ENCODE measurements at regions not wholly inside any gene's neighbourhood (a gene's known extent, or its start where the extent isn't known, plus 50 kb on each side); places are given as distances from the start of the nearest gene placed in this dataset.

- peak in 2 of 3 experiments; percentile 20 to 47 for DNase-seq
Measured at GRCh38 chr9:91073049-91073810, 271.6 kb downstream of the SYK start.

- DNase-seq: no peak
Measured at GRCh38 chr9:91073811-91074771, 272.5 kb downstream of the SYK start.

GRCh38 chr9:91074866-91075265, 273.2 kb downstream of the SYK start:
- DNase-seq: no peak

GRCh38 chr9:91075279-91075678, 273.7 kb downstream of the SYK start:
- DNase-seq: no peak

GRCh38 chr9:91077624-91078368, 276.2 kb downstream of the SYK start:
- no peak for DNase-seq

GRCh38 chr9:91078369-91078695, 276.7 kb downstream of the SYK start:
- DNase-seq: peak in 1 of 3 experiments; percentile 36

GRCh38 chr9:91082731-91083130, 279.0 kb downstream of the AUH start:
- DNase-seq: peak in 1 of 3 experiments; percentile 74

- no peak for DNase-seq
Measured at GRCh38 chr9:91084896-91085516, 276.7 kb downstream of the AUH start.

GRCh38 chr9:91085517-91086291, 276.0 kb downstream of the AUH start:
- peak in 1 of 3 experiments; percentile 32 for DNase-seq

- DNase-seq: no peak
Measured at GRCh38 chr9:91086657-91087461, 274.9 kb downstream of the AUH start.

- DNase-seq: no peak
Measured at GRCh38 chr9:91087462-91087759, 274.3 kb downstream of the AUH start.

- DNase-seq: peak; percentile 9 to 79 (median 41)
Measured at GRCh38 chr9:91089405-91090129, 272.2 kb downstream of the AUH start.

- DNase-seq: no peak
Measured at GRCh38 chr9:91090130-91090410, 271.6 kb downstream of the AUH start.

GRCh38 chr9:91092214-91092613, 269.5 kb downstream of the AUH start:
- no peak for DNase-seq

- DNase-seq: no peak
Measured at GRCh38 chr9:91094324-91095088, 267.2 kb downstream of the AUH start.

GRCh38 chr9:91098203-91098850, 263.4 kb downstream of the AUH start:
- DNase-seq: peak in 1 of 3 experiments; percentile 54

- DNase-seq: no peak
Measured at GRCh38 chr9:91099436-91099835, 262.3 kb downstream of the AUH start.

- no peak for DNase-seq
Measured at GRCh38 chr9:91100878-91101450, 260.8 kb downstream of the AUH start.

- peak in 1 of 3 experiments; percentile 5 for DNase-seq
Measured at GRCh38 chr9:91101611-91102168, 260.0 kb downstream of the AUH start.
